ENCODE measurements at regions not wholly inside any gene's neighbourhood (a gene's known extent, or its start where the extent isn't known, plus 50 kb on each side); places are given as distances from the start of the nearest gene placed in this dataset.
A peak's percentile ranks its signal among the peaks of the same experiment; 100 is the strongest.

GRCh38 chr10:120689777-120690529, 161.2 kb upstream of the WDR11 start:
- H3K9ac ChIP-seq (ENCODE audit: low read length) = no peak overlapping the region
- no peak overlapping the region for H3K27ac ChIP-seq (ENCODE audit: low read length)
- H3K9me3 ChIP-seq (ENCODE audit: insufficient read depth, low read length) = no peaks in the 10 kb centered on the region
- no peak overlapping the region for H3K4me3 ChIP-seq (ENCODE audit: low read length)
- TF ChIP-seq CTCF (IDR thresholded peaks at IDR 0.05; ENCODE audit: low read depth, low read length) (no peak), EZH2phosphoT487 (IDR thresholded peaks at IDR 0.05; ENCODE audit: low read depth) (no peak)
- peaks cover 5% of the 10 kb centered on the region; the same call in 1 of the 2 replicates for H3K4me1 ChIP-seq (ENCODE audit: low read length)
- H3K27me3 ChIP-seq (ENCODE audit: low read depth, low read length) = no peaks in the 10 kb centered on the region
- no peak overlapping the region for H2AFZ ChIP-seq (ENCODE audit: low read depth, low read length)
- H3K79me2 ChIP-seq (ENCODE audit: low read length) = no peaks in the 10 kb centered on the region
- no peak overlapping the region for H3K4me2 ChIP-seq (ENCODE audit: low read length)
- no peaks in the 10 kb centered on the region for H3K36me3 ChIP-seq (replicated peaks; ENCODE audit: low read depth, low read length)
- H4K20me1 ChIP-seq (ENCODE audit: insufficient read depth, low read length) = no peaks in the 10 kb centered on the region

- no peak overlapping the region for H2AFZ ChIP-seq (ENCODE audit: low read depth, low read length)
- no peaks in the 10 kb centered on the region for H3K36me3 ChIP-seq (replicated peaks; ENCODE audit: low read depth, low read length)
- no peaks in the 10 kb centered on the region for H4K20me1 ChIP-seq (ENCODE audit: insufficient read depth, low read length)
- H3K79me2 ChIP-seq (ENCODE audit: low read length) = no peaks in the 10 kb centered on the region
- H3K27ac ChIP-seq (ENCODE audit: low read length) = no peak overlapping the region
- no peak overlapping the region for H3K4me3 ChIP-seq (ENCODE audit: low read length)
- no peaks in the 10 kb centered on the region for H3K27me3 ChIP-seq (ENCODE audit: low read depth, low read length)
- peaks cover 5% of the 10 kb centered on the region; the same call in 1 of the 2 replicates for H3K4me1 ChIP-seq (ENCODE audit: low read length)
- H3K9ac ChIP-seq (ENCODE audit: low read length) = no peak overlapping the region
- H3K9me3 ChIP-seq (ENCODE audit: insufficient read depth, low read length) = no peaks in the 10 kb centered on the region
- H3K4me2 ChIP-seq (ENCODE audit: low read length) = peak overlapping the region; percentile 27
- TF ChIP-seq CTCF (IDR thresholded peaks at IDR 0.05; ENCODE audit: low read depth, low read length) = no peak
- no peak for TF ChIP-seq EZH2phosphoT487 (IDR thresholded peaks at IDR 0.05; ENCODE audit: low read depth)
These were observed 159.5 kb upstream of the WDR11 start for GRCh38 chr10:120691625-120692024.

- no peaks in the 10 kb centered on the region; the same call in 1 of the 2 replicates for H3K9me3 ChIP-seq (ENCODE audit: insufficient read depth, low read length)
- no peaks in the 10 kb centered on the region for H3K4me1 ChIP-seq (ENCODE audit: low read length)
- H2AFZ ChIP-seq (ENCODE audit: low read depth, low read length) = no peak overlapping the region
- H3K4me2 ChIP-seq (ENCODE audit: low read length) = no peak overlapping the region
- H3K9ac ChIP-seq (ENCODE audit: low read length) = no peak overlapping the region
- H3K27ac ChIP-seq (ENCODE audit: low read length) = no peak overlapping the region
- TF ChIP-seq EZH2phosphoT487 (IDR thresholded peaks at IDR 0.05; ENCODE audit: low read depth) (no peak), CTCF (IDR thresholded peaks at IDR 0.05; ENCODE audit: low read depth, low read length) (no peak)
- no peaks in the 10 kb centered on the region for H3K79me2 ChIP-seq (ENCODE audit: low read length)
- no peaks in the 10 kb centered on the region for H3K36me3 ChIP-seq (replicated peaks; ENCODE audit: low read depth, low read length)
- H3K27me3 ChIP-seq (ENCODE audit: low read depth, low read length) = no peaks in the 10 kb centered on the region
- no peaks in the 10 kb centered on the region for H4K20me1 ChIP-seq (ENCODE audit: insufficient read depth, low read length)
- H3K4me3 ChIP-seq (ENCODE audit: low read length) = no peak overlapping the region
These were observed 150.7 kb upstream of the WDR11 start for GRCh38 chr10:120700426-120700825.

- Histone ChIP-seq H3K27ac (ENCODE audit: low read length) (no peak overlapping the region), H3K4me1 (ENCODE audit: low read length) (no peaks in the 10 kb centered on the region), H3K36me3 (replicated peaks; ENCODE audit: low read depth, low read length) (no peaks in the 10 kb centered on the region), H3K79me2 (ENCODE audit: low read length) (no peaks in the 10 kb centered on the region), H3K9me3 (ENCODE audit: insufficient read depth, low read length) (no peaks in the 10 kb centered on the region; the same call in 1 of the 2 replicates), H3K27me3 (ENCODE audit: low read depth, low read length) (no peaks in the 10 kb centered on the region), H3K4me2 (ENCODE audit: low read length) (no peak overlapping the region), H3K9ac (ENCODE audit: low read length) (no peak overlapping the region), H2AFZ (ENCODE audit: low read depth, low read length) (no peak overlapping the region), H3K4me3 (ENCODE audit: low read length) (no peak overlapping the region), H4K20me1 (ENCODE audit: insufficient read depth, low read length) (no peaks in the 10 kb centered on the region)
- TF ChIP-seq EZH2phosphoT487 (IDR thresholded peaks at IDR 0.05; ENCODE audit: low read depth) (no peak), CTCF (IDR thresholded peaks at IDR 0.05; ENCODE audit: low read depth, low read length) (no peak)
These were observed 149.8 kb upstream of the WDR11 start for GRCh38 chr10:120701381-120701780.
